ENCODE measurements at regions not wholly inside any gene's neighbourhood (a gene's known extent, or its start where the extent isn't known, plus 50 kb on each side); places are given as distances from the start of the nearest gene placed in this dataset.

DNA sequence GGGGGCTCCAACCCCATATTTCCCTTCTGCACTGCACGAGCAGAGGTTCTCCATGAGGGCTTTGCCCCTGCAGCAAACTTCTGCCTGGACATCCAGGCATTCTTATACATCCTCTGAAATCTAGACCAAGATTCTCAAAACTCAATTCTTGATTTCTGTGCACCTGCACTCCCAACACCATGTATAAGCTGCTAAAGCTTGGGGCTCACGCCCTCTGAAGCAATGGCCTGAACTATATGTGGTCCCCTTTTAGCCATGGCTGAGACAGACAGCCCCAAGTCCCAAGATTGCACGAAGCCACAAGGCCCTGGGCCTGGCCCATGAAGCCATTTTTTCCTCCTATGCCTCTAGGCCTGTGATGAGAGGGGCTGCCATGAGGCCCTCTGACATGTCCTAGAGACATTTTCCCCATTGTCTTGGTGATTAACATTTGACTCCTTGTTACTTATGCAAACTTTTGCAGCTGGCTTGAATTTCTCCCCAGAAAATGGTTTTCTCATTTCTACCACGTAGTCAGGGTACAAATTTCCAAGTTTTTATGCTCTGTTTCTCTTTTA, 468.0 kb upstream of the SLIT2 start:
- intact Hi-C loops (cut with DNase I), result no loop called here
- no peak overlapping the region for H3K4me3 ChIP-seq
- DNase-seq, result no peak
- H3K9me3 ChIP-seq, result no peaks in the 10 kb centered on the region
- TF ChIP-seq, protein P1, sequence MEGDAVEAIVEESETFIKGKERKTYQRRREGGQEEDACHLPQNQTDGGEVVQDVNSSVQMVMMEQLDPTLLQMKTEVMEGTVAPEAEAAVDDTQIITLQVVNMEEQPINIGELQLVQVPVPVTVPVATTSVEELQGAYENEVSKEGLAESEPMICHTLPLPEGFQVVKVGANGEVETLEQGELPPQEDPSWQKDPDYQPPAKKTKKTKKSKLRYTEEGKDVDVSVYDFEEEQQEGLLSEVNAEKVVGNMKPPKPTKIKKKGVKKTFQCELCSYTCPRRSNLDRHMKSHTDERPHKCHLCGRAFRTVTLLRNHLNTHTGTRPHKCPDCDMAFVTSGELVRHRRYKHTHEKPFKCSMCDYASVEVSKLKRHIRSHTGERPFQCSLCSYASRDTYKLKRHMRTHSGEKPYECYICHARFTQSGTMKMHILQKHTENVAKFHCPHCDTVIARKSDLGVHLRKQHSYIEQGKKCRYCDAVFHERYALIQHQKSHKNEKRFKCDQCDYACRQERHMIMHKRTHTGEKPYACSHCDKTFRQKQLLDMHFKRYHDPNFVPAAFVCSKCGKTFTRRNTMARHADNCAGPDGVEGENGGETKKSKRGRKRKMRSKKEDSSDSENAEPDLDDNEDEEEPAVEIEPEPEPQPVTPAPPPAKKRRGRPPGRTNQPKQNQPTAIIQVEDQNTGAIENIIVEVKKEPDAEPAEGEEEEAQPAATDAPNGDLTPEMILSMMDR (IDR thresholded peaks at IDR 0.05), result no peak
- no peak overlapping the region for H3K27ac ChIP-seq
- H3K27me3 ChIP-seq, result no peaks in the 10 kb centered on the region
- no peaks in the 10 kb centered on the region for H3K36me3 ChIP-seq
- no peak for ATAC-seq
- WGBS, 2 donors, result 50 to 55% methylated on average over 4 of the region's 4 CpGs
- FAIRE-seq, result no peak
- peaks cover 0 to 5% (median 0%) of the 10 kb centered on the region in 3 donors for H3K4me1 ChIP-seq

DNA sequence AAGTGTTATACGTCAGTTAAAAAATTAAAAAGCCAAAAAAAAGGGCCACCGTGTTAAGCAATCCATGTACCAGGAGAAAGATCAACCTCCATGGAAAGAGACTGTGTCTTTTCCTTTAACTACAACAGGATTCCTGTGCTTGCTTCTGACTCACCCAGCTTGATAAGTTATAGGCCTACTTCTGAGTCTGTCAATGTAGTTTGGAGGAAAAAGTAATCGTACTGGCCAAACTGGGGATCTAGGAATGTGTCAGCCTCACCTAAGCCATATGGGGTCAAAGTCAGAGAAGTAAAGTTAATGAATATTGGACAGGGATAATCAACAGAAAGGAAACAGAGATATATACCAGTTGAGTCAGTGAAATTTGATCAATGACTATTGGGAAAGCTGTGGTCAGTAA, 470.8 kb upstream of the SLIT2 start:
- no peaks in the 10 kb centered on the region for H3K9me3 ChIP-seq
- no peaks in the 10 kb centered on the region for H3K4me1 ChIP-seq
- WGBS, 2 donors, result 69 to 78% methylated on average over 3 of the region's 3 CpGs
- H3K4me3 ChIP-seq, result no peak overlapping the region
- ATAC-seq, result no peak
- no peak overlapping the region for H3K27ac ChIP-seq
- no peaks in the 10 kb centered on the region for H3K36me3 ChIP-seq
- TF ChIP-seq, protein P1 (IDR thresholded peaks at IDR 0.05), result no peak
- no peak for DNase-seq
- FAIRE-seq, result no peak
- intact Hi-C loops (cut with DNase I), result no loop called here
- H3K27me3 ChIP-seq, result no peaks in the 10 kb centered on the region

DNA sequence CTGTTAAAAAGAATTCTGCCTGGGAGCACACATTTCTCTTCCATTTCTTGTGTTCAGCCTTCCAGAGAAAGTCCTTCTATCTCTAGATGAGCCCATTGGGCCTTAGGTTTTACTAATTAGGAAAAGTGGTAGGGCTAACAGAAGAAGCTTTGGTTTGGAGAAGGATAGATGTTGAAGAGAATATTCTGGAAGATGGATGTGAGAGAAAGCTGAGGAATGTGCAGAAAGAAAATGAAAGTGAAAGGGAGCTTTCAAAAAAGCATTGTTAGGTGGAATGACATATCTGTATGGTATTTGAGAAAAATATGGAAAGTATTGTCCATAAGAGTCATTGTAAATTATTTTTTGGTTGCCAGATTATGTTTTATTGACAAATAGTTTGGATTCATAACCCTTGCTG, 474.8 kb upstream of the SLIT2 start:
- no peak overlapping the region for H3K4me3 ChIP-seq
- no peaks in the 10 kb centered on the region for H3K4me1 ChIP-seq
- ATAC-seq, result no peak

DNA sequence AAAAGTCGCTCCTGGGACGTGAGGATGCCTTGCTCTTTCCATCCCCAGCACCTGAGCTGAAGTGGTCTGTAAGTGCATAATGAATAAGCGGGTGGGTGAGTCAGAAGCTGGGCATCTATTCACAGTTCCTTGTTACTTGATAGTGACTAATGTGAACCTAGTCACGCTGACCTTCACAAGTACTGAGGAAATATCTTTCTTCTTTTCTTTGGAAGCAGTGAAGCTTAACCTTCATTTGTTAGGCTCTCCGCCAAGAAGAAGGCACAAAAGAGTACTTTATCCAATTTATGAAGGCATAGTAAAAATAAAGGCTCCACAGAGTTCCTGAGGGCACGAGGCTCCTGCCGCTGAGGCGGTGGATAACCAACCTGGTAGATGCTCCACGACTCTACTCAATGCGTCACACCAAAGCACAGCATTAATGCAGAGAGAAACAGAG, 475.7 kb upstream of the SLIT2 start:
- FAIRE-seq (no peak), ATAC-seq (no peak), DNase-seq (no peak)
- Histone ChIP-seq H3K4me3 (no peak overlapping the region), H3K27me3 (no peaks in the 10 kb centered on the region), H3K4me1 (no peaks in the 10 kb centered on the region), H3K9me3 (no peaks in the 10 kb centered on the region), H3K27ac (no peak overlapping the region), H3K36me3 (no peaks in the 10 kb centered on the region)
- WGBS, 2 donors, result 68 to 80% methylated on average over 10 of the region's 10 CpGs
- TF ChIP-seq, protein P1 (IDR thresholded peaks at IDR 0.05), result no peak
- intact Hi-C loops (cut with DNase I), result no loop called here

More for the DNA sequence above, 474.8 kb upstream of the SLIT2 start:
- H3K27ac ChIP-seq, result no peak overlapping the region
- FAIRE-seq (no peak), DNase-seq (no peak)
- no peaks in the 10 kb centered on the region for H3K27me3 ChIP-seq
- TF ChIP-seq, protein P1 (IDR thresholded peaks at IDR 0.05), result no peak
- no peaks in the 10 kb centered on the region for H3K36me3 ChIP-seq
- intact Hi-C loops (cut with DNase I), result no loop called here
- no peaks in the 10 kb centered on the region for H3K9me3 ChIP-seq

DNA sequence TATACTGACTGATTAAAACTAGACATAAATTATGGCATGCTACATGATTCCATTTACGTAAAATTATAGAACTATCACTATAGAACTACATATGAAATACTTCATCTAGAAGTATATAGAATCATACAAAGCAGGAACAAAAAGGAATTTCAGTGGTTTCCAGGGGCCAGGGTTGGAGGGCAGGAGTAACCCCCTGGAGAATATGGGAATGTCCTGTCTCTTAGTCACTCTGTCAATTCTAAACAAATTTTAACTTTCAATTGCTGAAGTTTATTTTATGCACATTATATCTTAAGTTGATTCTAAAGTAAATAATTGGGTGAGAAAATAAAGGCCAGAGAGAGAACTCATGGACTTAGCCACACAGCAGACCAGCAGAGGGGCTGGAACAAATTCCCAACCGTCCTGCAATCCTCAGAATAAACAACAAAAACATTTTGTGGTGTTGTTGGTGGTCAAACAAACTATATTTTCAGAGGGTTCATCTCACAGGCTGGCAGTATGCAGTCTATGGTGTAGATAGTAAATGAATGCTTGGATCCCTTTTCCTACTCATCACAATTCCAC, 476.9 kb upstream of the SLIT2 start:
- FAIRE-seq (no peak), DNase-seq (no peak), ATAC-seq (no peak)
- H3K9me3 ChIP-seq, result no peaks in the 10 kb centered on the region
- H3K36me3 ChIP-seq, result no peaks in the 10 kb centered on the region
- intact Hi-C loops (cut with DNase I), result no loop called here
- H3K4me1 ChIP-seq, result no peaks in the 10 kb centered on the region
- 54 to 66% methylated on average over 2 of the region's 2 CpGs for WGBS, 2 donors
- no peaks in the 10 kb centered on the region for H3K27me3 ChIP-seq
- no peak overlapping the region for H3K27ac ChIP-seq
- TF ChIP-seq, protein P1 (IDR thresholded peaks at IDR 0.05), result no peak
- no peak overlapping the region for H3K4me3 ChIP-seq
